ENCODE measurements at regions not wholly inside any gene's neighbourhood (a gene's known extent, or its start where the extent isn't known, plus 50 kb on each side); places are given as distances from the start of the nearest gene placed in this dataset.

DNA sequence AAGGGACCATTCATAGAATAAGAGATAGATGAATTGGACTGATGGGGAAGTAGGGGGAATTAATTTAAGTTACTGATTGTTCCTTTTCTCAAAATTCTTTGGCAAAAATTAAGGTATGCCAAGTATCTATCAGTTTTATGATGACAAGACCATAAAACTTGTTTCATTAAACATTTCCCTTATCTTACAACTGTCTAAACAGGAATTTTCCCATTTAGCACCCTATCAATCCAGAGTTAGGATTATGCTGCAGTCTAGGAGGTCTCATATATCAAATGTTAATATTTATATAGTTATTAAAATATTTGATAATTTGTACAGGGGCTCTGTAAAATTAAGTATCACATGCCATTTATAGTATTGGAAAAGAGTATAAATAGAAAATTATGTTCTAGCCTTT lies 51.5 kb upstream of the ARID1B start:
- no peaks in the 10 kb centered on the region for H3K27me3 Mint-ChIP-seq (ENCODE audit: low read depth)
- H3K27ac Mint-ChIP-seq, result no peak overlapping the region
- H3K36me3 Mint-ChIP-seq (ENCODE audit: low read depth), result no peaks in the 10 kb centered on the region
- no peak overlapping the region for H3K4me3 Mint-ChIP-seq
- peaks cover 6% of the 10 kb centered on the region for H3K4me1 Mint-ChIP-seq
- no peaks in the 10 kb centered on the region for H3K9me3 Mint-ChIP-seq
- TF ChIP-seq, protein P1, sequence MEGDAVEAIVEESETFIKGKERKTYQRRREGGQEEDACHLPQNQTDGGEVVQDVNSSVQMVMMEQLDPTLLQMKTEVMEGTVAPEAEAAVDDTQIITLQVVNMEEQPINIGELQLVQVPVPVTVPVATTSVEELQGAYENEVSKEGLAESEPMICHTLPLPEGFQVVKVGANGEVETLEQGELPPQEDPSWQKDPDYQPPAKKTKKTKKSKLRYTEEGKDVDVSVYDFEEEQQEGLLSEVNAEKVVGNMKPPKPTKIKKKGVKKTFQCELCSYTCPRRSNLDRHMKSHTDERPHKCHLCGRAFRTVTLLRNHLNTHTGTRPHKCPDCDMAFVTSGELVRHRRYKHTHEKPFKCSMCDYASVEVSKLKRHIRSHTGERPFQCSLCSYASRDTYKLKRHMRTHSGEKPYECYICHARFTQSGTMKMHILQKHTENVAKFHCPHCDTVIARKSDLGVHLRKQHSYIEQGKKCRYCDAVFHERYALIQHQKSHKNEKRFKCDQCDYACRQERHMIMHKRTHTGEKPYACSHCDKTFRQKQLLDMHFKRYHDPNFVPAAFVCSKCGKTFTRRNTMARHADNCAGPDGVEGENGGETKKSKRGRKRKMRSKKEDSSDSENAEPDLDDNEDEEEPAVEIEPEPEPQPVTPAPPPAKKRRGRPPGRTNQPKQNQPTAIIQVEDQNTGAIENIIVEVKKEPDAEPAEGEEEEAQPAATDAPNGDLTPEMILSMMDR (IDR thresholded peaks at IDR 0.05; ENCODE audit: unreplicated experiment in 3 of 3), result no peak

DNA sequence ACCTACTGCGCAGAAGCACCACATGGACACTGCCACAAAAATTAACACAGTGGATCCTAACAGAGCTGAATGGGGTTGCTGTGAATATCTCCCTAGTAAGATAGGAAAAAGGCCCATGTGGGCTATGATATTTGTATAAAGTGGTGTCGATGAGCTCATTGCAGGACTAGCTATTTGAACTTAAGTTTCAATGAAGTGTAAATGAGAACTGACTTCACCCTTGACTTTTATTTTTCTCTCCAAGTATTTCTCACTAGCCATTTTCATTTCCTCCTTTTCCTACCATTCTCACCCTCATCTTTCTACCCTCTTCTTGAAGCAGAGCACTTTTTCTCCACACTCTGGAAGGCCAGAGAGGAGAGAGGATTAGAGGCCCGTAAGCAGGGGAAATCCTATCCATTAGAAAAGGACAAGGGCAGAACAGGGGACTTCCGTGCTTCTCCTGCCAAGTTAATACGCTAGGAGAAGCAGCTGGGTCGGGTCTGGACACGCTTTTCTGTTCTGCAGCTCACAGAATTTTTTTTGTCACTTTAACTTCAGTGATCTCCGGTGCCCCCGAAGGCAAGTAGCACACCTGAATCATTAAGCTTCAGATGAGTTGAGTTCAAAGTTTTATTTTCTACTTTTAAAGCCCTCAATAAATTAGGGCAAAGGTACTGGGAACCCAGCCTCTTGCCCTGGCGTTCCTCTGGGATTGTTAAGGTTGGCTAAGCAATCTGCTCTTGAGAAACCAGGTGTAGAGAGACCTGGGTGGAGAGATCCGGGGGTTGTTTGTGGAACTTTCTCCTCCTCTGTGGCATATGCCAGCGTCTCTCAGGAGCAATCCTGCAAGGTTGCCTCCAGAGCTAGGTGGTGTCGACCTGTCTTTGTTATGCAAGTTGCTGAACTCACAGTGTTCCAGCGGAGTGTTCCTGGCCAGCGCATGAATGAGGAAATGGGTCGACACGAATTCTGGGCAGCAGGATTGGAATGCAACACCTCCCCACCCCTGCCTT lies 56.2 kb upstream of the ARID1B start:
- Mint-ChIP-seq H3K27me3 (ENCODE audit: low read depth) (peaks cover 6% of the 10 kb centered on the region), H3K4me3 (peak overlapping the region in 1 of 3 experiments; percentile 35), H3K36me3 (ENCODE audit: low read depth) (no peaks in the 10 kb centered on the region), H3K27ac (peak overlapping the region; percentile 73 to 92 (median 77)), H3K9me3 (no peaks in the 10 kb centered on the region), H3K4me1 (peaks cover 12% of the 10 kb centered on the region)
- TF ChIP-seq, protein P1 (IDR thresholded peaks at IDR 0.05; ENCODE audit: unreplicated experiment in 3 of 3), result no peak

DNA sequence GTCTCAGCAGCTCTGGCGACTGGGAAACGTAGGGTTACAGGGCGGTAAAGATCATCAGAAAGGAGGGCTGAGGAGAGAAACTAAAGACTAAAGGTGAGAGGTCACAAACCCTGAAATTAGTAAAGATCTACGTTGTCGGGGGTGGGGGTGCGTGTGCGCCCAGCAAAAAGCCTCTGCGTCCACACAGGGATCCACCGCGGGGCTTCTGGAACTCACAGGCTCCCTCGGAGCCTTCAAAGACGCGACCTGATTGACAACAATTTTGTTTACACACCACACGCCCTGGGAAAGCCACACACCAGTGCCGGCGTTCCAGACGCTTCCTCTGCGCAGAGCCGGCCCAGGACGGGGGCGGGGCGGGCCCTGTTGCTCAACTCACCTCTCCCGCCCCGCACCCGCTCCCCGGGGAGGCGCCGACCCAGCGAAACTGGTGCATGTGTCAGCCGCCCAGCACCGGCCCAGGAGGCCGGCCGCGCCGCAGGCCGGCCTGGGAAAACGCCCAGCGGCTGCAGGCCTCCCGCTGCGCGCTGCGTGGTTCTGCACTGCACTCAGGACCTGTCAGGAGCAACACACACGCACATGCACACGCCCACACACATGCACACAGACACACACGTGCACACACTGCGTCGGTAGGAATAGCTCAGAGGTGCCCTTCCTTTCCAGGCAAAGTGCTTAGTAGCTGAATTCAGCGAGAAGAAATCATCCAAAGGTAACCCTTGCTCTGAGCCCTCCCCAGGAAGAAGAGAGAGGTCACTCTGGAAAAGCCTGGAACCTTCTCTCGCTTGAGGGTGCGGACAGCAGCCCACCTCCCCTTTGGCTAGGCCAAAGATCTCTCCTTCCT lies 57.2 kb upstream of the ARID1B start:
- TF ChIP-seq, protein P1 (IDR thresholded peaks at IDR 0.05; ENCODE audit: unreplicated experiment in 3 of 3), result no peak
- peak overlapping the region; percentile 73 to 92 (median 77) for H3K27ac Mint-ChIP-seq
- H3K36me3 Mint-ChIP-seq (ENCODE audit: low read depth), result no peaks in the 10 kb centered on the region
- H3K4me3 Mint-ChIP-seq, result peak overlapping the region in 1 of 3 experiments; percentile 47
- peaks cover 8% of the 10 kb centered on the region for H3K27me3 Mint-ChIP-seq (ENCODE audit: low read depth)
- H3K4me1 Mint-ChIP-seq, result peaks cover 12% of the 10 kb centered on the region
- H3K9me3 Mint-ChIP-seq, result no peaks in the 10 kb centered on the region

DNA sequence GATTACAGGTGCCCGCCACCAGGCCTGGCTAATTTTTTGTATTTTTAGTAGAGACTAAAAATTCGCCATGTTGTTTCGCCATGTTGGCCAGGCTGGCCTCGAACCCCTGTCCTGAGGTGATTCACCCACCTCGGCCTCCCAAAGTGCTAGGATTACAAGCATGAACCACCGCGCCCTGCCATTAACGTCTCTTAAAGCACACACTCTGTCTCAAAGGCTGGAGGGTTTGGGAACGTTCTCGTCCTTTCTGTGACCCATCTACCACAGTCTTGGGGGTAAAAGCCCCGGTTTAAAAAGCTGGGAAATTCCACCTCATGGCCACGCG lies 57.8 kb upstream of the ARID1B start:
- H3K36me3 Mint-ChIP-seq (ENCODE audit: low read depth), result no peaks in the 10 kb centered on the region
- peaks cover 12% of the 10 kb centered on the region for H3K4me1 Mint-ChIP-seq
- peak overlapping the region in 1 of 3 experiments; percentile 47 for H3K4me3 Mint-ChIP-seq
- TF ChIP-seq, protein P1 (IDR thresholded peaks at IDR 0.05; ENCODE audit: unreplicated experiment in 3 of 3), result no peak
- peak overlapping the region in 1 of 3 experiments; percentile 57 for H3K27ac Mint-ChIP-seq
- H3K9me3 Mint-ChIP-seq, result no peaks in the 10 kb centered on the region
- peaks cover 11% of the 10 kb centered on the region for H3K27me3 Mint-ChIP-seq (ENCODE audit: low read depth)

DNA sequence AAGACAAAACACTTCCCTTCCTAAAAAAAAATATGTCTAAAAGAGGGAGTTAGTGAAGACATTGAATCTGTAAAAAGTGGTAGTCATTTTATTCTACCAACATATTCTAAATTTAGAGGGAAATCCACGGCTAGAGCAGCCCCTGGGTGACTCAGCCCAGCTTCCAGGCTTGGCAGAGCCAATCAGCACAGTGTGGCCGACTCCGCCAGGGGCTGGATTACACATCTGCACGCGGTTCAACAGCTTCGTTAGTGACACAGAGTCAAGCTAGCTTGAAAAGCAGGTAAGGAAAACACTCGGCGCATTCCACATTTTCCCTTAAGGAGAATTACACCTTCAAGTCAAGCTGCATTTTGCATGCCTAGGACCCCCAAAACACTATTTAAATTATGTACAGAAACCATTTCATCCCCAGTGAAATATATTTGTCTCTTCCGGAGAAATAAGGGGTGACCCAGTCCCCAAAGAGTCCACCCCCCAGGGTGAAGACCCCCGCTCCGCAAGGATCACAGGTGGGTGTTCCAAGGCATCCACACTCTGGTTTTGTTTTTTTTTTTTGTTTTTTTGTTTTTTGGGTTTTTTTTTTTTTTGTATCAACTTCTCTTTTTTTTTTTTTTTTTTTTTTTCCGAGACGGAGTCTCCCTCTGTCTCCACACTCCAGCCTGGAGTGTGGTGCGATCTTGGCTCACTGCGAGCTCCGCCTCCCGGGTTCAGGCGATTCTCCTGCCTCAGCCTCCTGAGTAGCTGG lies 58.4 kb upstream of the ARID1B start:
- Mint-ChIP-seq H3K27me3 (ENCODE audit: low read depth) (peaks cover 11% of the 10 kb centered on the region), H3K36me3 (ENCODE audit: low read depth) (no peaks in the 10 kb centered on the region), H3K4me3 (no peak overlapping the region), H3K27ac (no peak overlapping the region), H3K9me3 (no peaks in the 10 kb centered on the region), H3K4me1 (peaks cover 12% of the 10 kb centered on the region)
- TF ChIP-seq, protein P1 (IDR thresholded peaks at IDR 0.05; ENCODE audit: unreplicated experiment in 3 of 3), result no peak
